GM12874 (cell line): ENCODE measurements at regions not wholly inside any gene's neighbourhood (a gene's known extent, or its start where the extent isn't known, plus 50 kb on each side); places are given as distances from the start of the nearest gene placed in this dataset.

Experiments used
- CTCF ChIP-seq: IDR thresholded peaks from 2 replicates; pipeline ENCODE4 v1.5.1; 2011; ENCODE audit warnings: low read depth, mild to moderate bottlenecking, control low read depth, low read length, moderate library complexity; ENCODE audit not compliant: insufficient read depth

- TF ChIP-seq CTCF: no peak
Measured at GRCh38 chr3:28836199-28836598, 444.7 kb upstream of the RBMS3 start.

- TF ChIP-seq CTCF: no peak
Measured at GRCh38 chr3:28840976-28841376, 439.9 kb upstream of the RBMS3 start.

GRCh38 chr3:28841441-28841840 lies 439.4 kb upstream of the RBMS3 start:
- no peak for TF ChIP-seq CTCF

GRCh38 chr3:28844298-28845005 lies 436.4 kb upstream of the RBMS3 start:
- TF ChIP-seq CTCF: no peak

GRCh38 chr3:28845006-28845324 lies 435.9 kb upstream of the RBMS3 start:
- no peak for TF ChIP-seq CTCF

- TF ChIP-seq CTCF: no peak
Measured at GRCh38 chr3:28846971-28847478, 433.8 kb upstream of the RBMS3 start.

GRCh38 chr3:28847736-28848135 lies 433.1 kb upstream of the RBMS3 start:
- no peak for TF ChIP-seq CTCF
